Heart right ventricle (tissue), 16 donors: ENCODE measurements at regions not wholly inside any gene's neighbourhood (a gene's known extent, or its start where the extent isn't known, plus 50 kb on each side); places are given as distances from the start of the nearest gene placed in this dataset.

Experiments
- ATAC-seq, 8 donors: fragments of 200-7000 bp; cut with Tn5 transposase; one replicate each; pipeline ENCODE4 v1.9.1; 2020; ENCODE audit warnings: mild to moderate bottlenecking in 8 of 8, moderate library complexity in 8 of 8, moderate number of reproducible peaks in 1 of 8
- DNase-seq, 2 donors: peaks; one replicate each; pipeline ENCODE4 v3.0.0-alpha.2; 2020
- H3K27ac ChIP-seq, 10 donors: fragments of 200-600 bp; sonication (generic) in 2 of 10; one replicate each; pipeline versions ENCODE4 v1.5.0 to v1.8.0; 2020 to 2022; ENCODE audit warnings: mild to moderate bottlenecking in 3 of 10
- H3K27me3 ChIP-seq, 7 donors: fragments of 200-600 bp; one replicate each; pipeline ENCODE4 v1.8.0; 2021 to 2022; ENCODE audit warnings: mild to moderate bottlenecking in 2 of 7
- H3K36me3 ChIP-seq, 9 donors: fragments of 200-600 bp; sonication (generic) in 1 of 9; one replicate each; pipeline versions ENCODE4 v1.5.0 to v1.8.0; 2020 to 2022; ENCODE audit warnings: mild to moderate bottlenecking in 2 of 9
- H3K4me1 ChIP-seq, 9 donors: fragments of 200-600 bp; sonication (generic) in 1 of 9; one replicate each; pipeline versions ENCODE4 v1.5.0 to v1.8.0; 2020 to 2022; ENCODE audit warnings: mild to moderate bottlenecking in 4 of 9
- H3K4me3 ChIP-seq, 10 donors: fragments of 200-600 bp; sonication (generic) in 2 of 10; one replicate each; pipeline versions ENCODE4 v1.5.0 to v1.8.0; 2020 to 2022; ENCODE audit warnings: mild to moderate bottlenecking in 7 of 10, moderate library complexity in 2 of 10
- H3K9me3 ChIP-seq, 11 donors: fragments of 200-600 bp in 10 of 11; sonication (generic) in 2 of 11; one replicate each; pipeline versions ENCODE4 v1.5.0 to v1.8.0; 2013 to 2022; ENCODE audit warnings: mild to moderate bottlenecking in 2 of 11, control low read depth in 1 of 11, moderate library complexity in 1 of 11
- WGBS, 2 donors: extraction: QIAGEN DNeasy Blood & Tissue Kit; methylation state at CpG; one replicate each; pipeline ENCODE4 v1.1.7; 2013; ENCODE audit warnings: inconsistent platforms in 1 of 2; 5-methylcytosine and 5-hydroxymethylcytosine counted together
- intact Hi-C, 10 donors: fragments of 100-400 bp; cut with DNase I; formaldehyde crosslinking; loops; one replicate each; pipeline versions ENCODE4 v1.11.1 to v1.14.2; 2022
- TF ChIP-seq, protein P1 (sequence below), 9 donors: fragments of 200-600 bp; sonication (generic) in 2 of 9; IDR thresholded peaks; one replicate each; pipeline versions ENCODE4 v1.5.0 to v1.8.0; 2021 to 2022; ENCODE audit warnings: antibody characterized with exemption in 9 of 9, mild to moderate bottlenecking in 5 of 9, moderate library complexity in 1 of 9
- donor health status: Arrhythmogenic right ventricular cardiomyopathy.
- donor health status: ischemic (EF 13 %, LVEDD 7.1; RV severe dilation, severe dysfunction).
- donor health status: healthy with polysubstance abuse.
- donor health status: DM: no; HTN: yes; CAD: no.
- donor health status: DM: no; HTN: no; CAD: no.
- donor health status: ischemic (EF 25% LVEDD 6.9; RV normal size, moderate dysfunction).
- donor health status: ischemic (EF 25% LVEDD 5.7; RV mildly dilated, moderate dysfunction).
- donor health status: healthy.
- donor health status: DM: yes; HTN: yes; CAD: no.
- donor health status: Ischemic cardiomyopathy.
- donor health status: ischemic (EF 35%, LVEDD 5.7; RV mildly dilated, moderate dysfunction).
- donor health status: nonischemic (EF 11% LVEDD 7.7; RV severe dilation, severe dysfunction).
- donor health status: DM: yes; HTN: yes; CAD: no.
- donor health status: PGD.
- donor health status: ischemic (EF 29% LVEDD 5.4; RV normal size, mild dysfunction).
- donor health status: nonischemic (EF 23%, LVEDD 6.1; RV moderate dilation, normal function).

GRCh38 chr10:61278556-61278955, 174.6 kb downstream of the TMEM26 start:
- no peak overlapping the region for H3K27ac ChIP-seq
- intact Hi-C loops, result no loop called here
- H3K27me3 ChIP-seq, result no peaks in the 10 kb centered on the region
- DNase-seq (no peak), ATAC-seq (no peak)
- TF ChIP-seq, protein P1, sequence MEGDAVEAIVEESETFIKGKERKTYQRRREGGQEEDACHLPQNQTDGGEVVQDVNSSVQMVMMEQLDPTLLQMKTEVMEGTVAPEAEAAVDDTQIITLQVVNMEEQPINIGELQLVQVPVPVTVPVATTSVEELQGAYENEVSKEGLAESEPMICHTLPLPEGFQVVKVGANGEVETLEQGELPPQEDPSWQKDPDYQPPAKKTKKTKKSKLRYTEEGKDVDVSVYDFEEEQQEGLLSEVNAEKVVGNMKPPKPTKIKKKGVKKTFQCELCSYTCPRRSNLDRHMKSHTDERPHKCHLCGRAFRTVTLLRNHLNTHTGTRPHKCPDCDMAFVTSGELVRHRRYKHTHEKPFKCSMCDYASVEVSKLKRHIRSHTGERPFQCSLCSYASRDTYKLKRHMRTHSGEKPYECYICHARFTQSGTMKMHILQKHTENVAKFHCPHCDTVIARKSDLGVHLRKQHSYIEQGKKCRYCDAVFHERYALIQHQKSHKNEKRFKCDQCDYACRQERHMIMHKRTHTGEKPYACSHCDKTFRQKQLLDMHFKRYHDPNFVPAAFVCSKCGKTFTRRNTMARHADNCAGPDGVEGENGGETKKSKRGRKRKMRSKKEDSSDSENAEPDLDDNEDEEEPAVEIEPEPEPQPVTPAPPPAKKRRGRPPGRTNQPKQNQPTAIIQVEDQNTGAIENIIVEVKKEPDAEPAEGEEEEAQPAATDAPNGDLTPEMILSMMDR (IDR thresholded peaks at IDR 0.05), result no peak
- H3K36me3 ChIP-seq, result no peaks in the 10 kb centered on the region
- H3K4me3 ChIP-seq, result no peak overlapping the region
- WGBS, 2 donors, result 96 to 99% methylated on average over 2 of the region's 2 CpGs
- H3K4me1 ChIP-seq, result no peaks in the 10 kb centered on the region
- no peaks in the 10 kb centered on the region for H3K9me3 ChIP-seq

DNA sequence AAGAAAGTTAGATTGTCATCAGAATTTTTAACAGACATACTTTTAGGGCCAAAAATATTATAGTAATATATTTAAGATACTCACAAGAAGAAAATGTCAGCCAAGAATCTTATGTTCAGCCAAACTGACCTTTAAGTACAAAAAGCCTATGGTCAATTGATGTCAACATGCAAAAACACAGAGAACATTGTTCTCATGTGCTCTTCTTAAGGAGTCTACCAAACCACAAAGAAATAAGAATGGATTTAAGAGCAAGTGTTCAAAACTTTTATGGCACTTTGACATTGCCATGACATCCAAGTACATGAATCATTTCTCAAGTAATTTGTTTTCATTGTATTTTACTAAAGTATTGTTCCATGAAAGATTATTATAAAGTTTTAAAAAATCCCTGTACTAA, 180.4 kb downstream of the TMEM26 start:
- ATAC-seq, result no peak
- DNase-seq, result no peak
- Histone ChIP-seq H3K4me1 (no peaks in the 10 kb centered on the region), H3K4me3 (no peak overlapping the region), H3K36me3 (no peaks in the 10 kb centered on the region), H3K27ac (no peak overlapping the region), H3K9me3 (no peaks in the 10 kb centered on the region), H3K27me3 (no peaks in the 10 kb centered on the region)
- TF ChIP-seq, protein P1 (IDR thresholded peaks at IDR 0.05), result no peak
- intact Hi-C loops, result no loop called here

- no peaks in the 10 kb centered on the region for H3K27me3 ChIP-seq
- DNase-seq (no peak), ATAC-seq (no peak)
- H3K9me3 ChIP-seq, result no peaks in the 10 kb centered on the region
- no peak overlapping the region for H3K4me3 ChIP-seq
- intact Hi-C loops, result no loop called here
- H3K36me3 ChIP-seq, result no peaks in the 10 kb centered on the region
- 50 to 58% methylated on average over 3 of the region's 3 CpGs for WGBS, 2 donors
- H3K4me1 ChIP-seq, result no peaks in the 10 kb centered on the region
- TF ChIP-seq, protein P1 (IDR thresholded peaks at IDR 0.05), result no peak
- no peak overlapping the region for H3K27ac ChIP-seq
Observed at GRCh38 chr10:61271127-61271780, 181.9 kb downstream of the TMEM26 start.

GRCh38 chr10:61263518-61263917, 189.7 kb downstream of the TMEM26 start:
- Histone ChIP-seq H3K36me3 (no peaks in the 10 kb centered on the region), H3K4me1 (no peaks in the 10 kb centered on the region), H3K27ac (no peak overlapping the region), H3K4me3 (no peak overlapping the region), H3K27me3 (no peaks in the 10 kb centered on the region), H3K9me3 (peaks cover 0 to 8% (median 0%) of the 10 kb centered on the region in 11 donors)
- TF ChIP-seq, protein P1 (IDR thresholded peaks at IDR 0.05), result no peak
- no peak for ATAC-seq
- DNase-seq, result no peak
- intact Hi-C loops, result no loop called here
- WGBS, 2 donors, result 70 to 72% methylated on average over 1 of the region's 1 CpG
